BE2C (cell line): ENCODE measurements at regions not wholly inside any gene's neighbourhood (a gene's known extent, or its start where the extent isn't known, plus 50 kb on each side); places are given as distances from the start of the nearest gene placed in this dataset.
"Not testable (repeated sequence)": the region's sequence is repeated elsewhere in the genome, so short reads cannot be mapped to it uniquely, and the experiment has no call there.

Experiments
- DNase-seq: peaks from one replicate; pipeline ENCODE4 v3.0.0-alpha.2; 2020
- H3K27me3 ChIP-seq: fragments of 250-450 bp; sonication (Bioruptor Pico); 2 replicates; pipeline ENCODE4 v1.5.1; 2020; ENCODE audit warnings: mild to moderate bottlenecking
- H3K36me3 ChIP-seq: fragments of 250-450 bp; sonication (Bioruptor Pico); 2 replicates; pipeline ENCODE4 v1.5.1; 2020; ENCODE audit warnings: mild to moderate bottlenecking
- H3K4me1 ChIP-seq: fragments of 250-450 bp; sonication (Bioruptor Pico); 2 replicates; pipeline ENCODE4 v1.5.1; 2020
- H3K4me3 ChIP-seq: 2 replicates; pipeline ENCODE4 v1.5.1; 2011; ENCODE audit warnings: low read depth, low read length
- H3K9me3 ChIP-seq: fragments of 250-450 bp; sonication (Bioruptor Pico); 2 replicates; pipeline ENCODE4 v1.5.1; 2020
- CTCF ChIP-seq: IDR thresholded peaks from 2 replicates; pipeline ENCODE4 v1.5.1; 2012; ENCODE audit warnings: mild to moderate bottlenecking, low read depth, low read length

GRCh38 chr17:74123350-74123749 lies 80.1 kb upstream of the RPL38 start:
- no peak for TF ChIP-seq CTCF
- Histone ChIP-seq H3K4me3 (no peak overlapping the region), H3K27me3 (no peaks in the 10 kb centered on the region), H3K4me1 (no peaks in the 10 kb centered on the region), H3K9me3 (no peaks in the 10 kb centered on the region), H3K36me3 (no peaks in the 10 kb centered on the region)
- DNase-seq: no peak

DNA sequence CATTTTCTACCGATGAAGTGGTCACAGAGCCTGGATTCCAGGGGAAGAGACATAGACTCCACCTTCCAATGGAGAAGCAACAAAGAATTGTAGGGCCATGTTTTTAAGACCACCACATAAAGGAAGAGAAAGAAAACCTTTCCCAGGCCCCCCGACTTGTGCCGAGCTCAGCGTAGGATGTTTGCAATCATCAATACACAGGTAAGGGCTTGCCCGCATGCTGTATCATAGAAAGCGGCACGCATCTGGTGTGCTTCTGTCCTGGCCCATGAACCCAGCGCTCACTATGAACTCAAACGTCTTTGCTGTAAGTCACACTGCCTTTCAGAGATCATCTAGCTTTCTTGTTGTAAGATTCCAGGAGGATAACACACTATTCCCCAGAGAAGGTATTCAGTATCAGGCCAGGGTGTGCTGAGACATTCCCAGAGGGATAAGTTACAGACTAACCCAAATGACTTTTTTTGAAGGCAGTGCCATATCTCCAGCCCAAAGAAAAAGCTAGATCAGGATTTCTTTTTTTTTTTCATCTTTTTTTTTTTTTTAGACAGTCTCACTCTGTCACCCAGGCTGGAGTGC lies 79.5 kb upstream of the RPL38 start:
- Histone ChIP-seq H3K4me3 (no peak overlapping the region), H3K4me1 (no peaks in the 10 kb centered on the region), H3K27me3 (no peaks in the 10 kb centered on the region), H3K9me3 (no peaks in the 10 kb centered on the region), H3K36me3 (no peaks in the 10 kb centered on the region)
- TF ChIP-seq CTCF: no peak
- DNase-seq: no peak

DNA sequence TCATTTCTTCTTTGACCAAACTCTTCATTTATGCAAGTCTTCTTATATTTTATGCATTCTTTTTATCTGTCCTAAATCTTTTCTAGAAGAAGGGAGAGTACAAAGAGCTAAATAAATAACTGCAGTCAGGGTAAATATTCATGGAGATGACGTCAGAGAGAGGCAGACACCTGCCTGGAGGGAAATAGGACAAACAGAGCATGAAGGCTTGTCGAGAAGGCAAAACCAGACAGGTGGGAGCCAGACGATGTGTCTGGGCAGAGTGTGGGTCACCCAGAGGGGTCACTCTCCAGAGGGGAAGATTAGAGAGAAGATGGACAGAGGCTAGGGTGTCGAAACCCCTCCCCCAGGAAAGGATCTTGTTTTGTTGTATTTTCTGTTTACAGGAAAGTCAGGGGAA lies 78.3 kb upstream of the RPL38 start:
- no peaks in the 10 kb centered on the region for H3K4me1 ChIP-seq
- H3K36me3 ChIP-seq: no peaks in the 10 kb centered on the region
- no peak for DNase-seq
- no peak overlapping the region for H3K4me3 ChIP-seq
- H3K27me3 ChIP-seq: no peaks in the 10 kb centered on the region
- H3K9me3 ChIP-seq: no peaks in the 10 kb centered on the region
- TF ChIP-seq CTCF: no peak

- TF ChIP-seq CTCF: no peak
- Histone ChIP-seq H3K4me1 (no peaks in the 10 kb centered on the region), H3K4me3 (no peak overlapping the region), H3K9me3 (no peaks in the 10 kb centered on the region), H3K27me3 (no peaks in the 10 kb centered on the region), H3K36me3 (no peaks in the 10 kb centered on the region)
- no peak for DNase-seq
Observed at GRCh38 chr17:74126179-74126900, 77.1 kb upstream of the RPL38 start.

DNA sequence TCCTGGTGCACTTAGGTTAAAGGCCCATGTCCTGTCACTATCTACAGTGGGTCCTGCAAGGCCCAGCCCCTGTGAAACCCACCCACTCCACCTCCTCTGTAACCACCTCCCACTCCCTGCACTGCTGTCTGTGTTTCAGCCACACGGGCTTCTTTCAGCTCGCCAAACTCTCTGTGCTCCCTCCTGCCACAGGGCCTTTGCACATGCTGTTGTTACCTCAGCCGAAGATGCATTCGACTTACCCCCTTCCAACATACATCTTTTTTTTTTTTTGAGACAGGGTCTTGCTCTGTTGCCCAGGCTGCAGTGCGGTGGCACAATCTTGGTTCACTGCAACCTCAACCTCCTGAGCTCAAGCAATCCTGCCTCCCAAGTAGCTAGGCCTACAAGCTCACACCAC lies 76.5 kb upstream of the RPL38 start:
- no peak for TF ChIP-seq CTCF
- Histone ChIP-seq H3K4me3 (no peak overlapping the region), H3K36me3 (no peaks in the 10 kb centered on the region), H3K27me3 (no peaks in the 10 kb centered on the region), H3K9me3 (no peaks in the 10 kb centered on the region), H3K4me1 (no peaks in the 10 kb centered on the region)
- no peak for DNase-seq

DNA sequence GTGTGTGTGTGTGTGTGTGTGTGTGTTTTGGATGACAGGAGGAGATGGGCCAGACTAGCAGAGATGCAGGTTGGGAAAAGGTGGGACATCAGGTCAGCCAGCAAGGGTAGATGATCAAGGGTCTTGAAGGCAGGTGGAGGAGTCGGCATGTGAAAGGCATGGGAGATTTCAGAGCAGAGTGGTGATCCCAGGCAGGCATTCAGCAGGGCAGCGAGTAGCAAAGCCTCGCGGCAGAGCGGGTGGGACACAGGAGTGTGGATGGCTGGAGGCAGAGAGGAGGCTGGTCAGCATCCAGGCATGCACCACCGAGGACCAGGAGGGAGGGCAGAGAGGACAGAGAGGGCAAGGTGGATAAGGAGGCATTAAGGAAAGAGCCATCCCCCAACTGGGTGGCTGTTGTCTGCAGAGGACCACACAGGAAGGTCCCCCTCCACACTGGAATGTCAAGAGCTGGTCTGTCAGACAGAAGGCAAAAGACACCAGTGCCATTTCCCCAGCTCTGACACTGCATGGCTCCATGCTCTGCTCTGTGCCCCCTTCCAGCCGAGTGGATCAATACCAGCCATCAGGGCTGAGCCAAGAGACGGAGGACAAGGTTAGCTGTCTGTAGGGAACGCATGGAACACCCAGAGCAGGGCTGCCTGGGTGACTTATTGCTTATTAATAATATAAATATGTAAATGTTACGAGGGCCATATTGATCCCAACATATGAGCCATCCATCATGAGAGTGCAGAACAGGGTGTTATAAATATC lies 74.8 kb upstream of the RPL38 start:
- DNase-seq: no peak
- Histone ChIP-seq H3K4me1 (no peaks in the 10 kb centered on the region), H3K27me3 (no peaks in the 10 kb centered on the region), H3K9me3 (no peaks in the 10 kb centered on the region), H3K36me3 (no peaks in the 10 kb centered on the region), H3K4me3 (no peak overlapping the region)
- no peak for TF ChIP-seq CTCF

DNA sequence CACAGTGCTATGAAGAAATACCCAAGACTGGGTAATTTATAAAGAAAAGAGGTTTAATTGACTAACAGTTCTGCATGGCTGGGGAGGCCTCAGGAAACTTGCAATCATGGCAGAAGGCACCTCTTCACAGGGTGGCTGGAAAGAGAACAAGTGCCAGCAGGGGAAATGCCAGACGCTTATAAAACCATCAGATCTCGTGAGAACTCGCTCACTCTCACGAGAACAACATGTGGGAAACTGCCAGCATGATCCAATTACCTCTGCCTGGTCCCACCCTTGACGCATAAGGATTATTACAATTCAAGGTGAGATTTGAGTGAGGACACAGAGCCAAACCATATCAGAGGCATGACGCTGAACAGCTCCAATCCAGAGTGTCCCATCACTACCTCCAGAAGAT lies 73.7 kb upstream of the RPL38 start:
- H3K27me3 ChIP-seq, H3K36me3 ChIP-seq, DNase-seq, H3K4me1 ChIP-seq, H3K9me3 ChIP-seq, H3K4me3 ChIP-seq: not testable (repeated sequence)
